SK-N-SH (cell line): ENCODE measurements at regions not wholly inside any gene's neighbourhood (a gene's known extent, or its start where the extent isn't known, plus 50 kb on each side); places are given as distances from the start of the nearest gene placed in this dataset.

ENCODE experiments used
- CTCF ChIP-seq: fragments of 200-600 bp; sonication (generic); IDR thresholded peaks from 2 replicates; pipeline ENCODE4 v1.6.1; 2017; ENCODE audit warnings: antibody characterized with exemption, mild to moderate bottlenecking, moderate library complexity
- EP300 ChIP-seq, 2 experiments: IDR thresholded peaks; 2 replicates each; pipeline versions ENCODE4 v1.4.0 to v1.6.1; 2012; ENCODE audit warnings: borderline replicate concordance in 1 of 2, low read depth in 1 of 2, low read length in 1 of 2
- GABPA ChIP-seq: IDR thresholded peaks from 2 replicates; pipeline ENCODE4 v1.4.0; 2012; ENCODE audit warnings: low read depth, mild to moderate bottlenecking
- MAX ChIP-seq: IDR thresholded peaks from 2 replicates; pipeline ENCODE4 v1.4.0; 2012; ENCODE audit warnings: low read depth
- POLR2AphosphoS5 ChIP-seq: IDR thresholded peaks from 2 replicates; pipeline ENCODE4 v1.6.1; 2012; ENCODE audit warnings: low read depth, low read length
- SIN3A ChIP-seq: IDR thresholded peaks from 2 replicates; pipeline ENCODE4 v1.6.1; 2012; ENCODE audit warnings: low read depth, mild to moderate bottlenecking, low read length, moderate library complexity, borderline replicate concordance

GRCh38 chr7:88700725-88701124, 58.8 kb upstream of the ZNF804B start:
- TF ChIP-seq CTCF (no peak), EP300 (IDR thresholded peaks at IDR 0.05; ENCODE audit: borderline replicate concordance in 1 of 2, low read depth in 1 of 2, low read length in 1 of 2) (no peak), MAX (no peak), GABPA (no peak), POLR2AphosphoS5 (no peak), SIN3A (no peak)
